HG03442 (cell line): ENCODE measurements at regions not wholly inside any gene's neighbourhood (a gene's known extent, or its start where the extent isn't known, plus 50 kb on each side); places are given as distances from the start of the nearest gene placed in this dataset.

Experiments used
- ATAC-seq: cut with Tn5 transposase; IDR thresholded peaks from one replicate; pipeline ENCODE4 v1.9.1; 2021; ENCODE audit warnings: mild to moderate bottlenecking, moderate library complexity; ENCODE audit not compliant: unreplicated experiment

GRCh38 chr12:78579846-78580245, 284.7 kb upstream of the SYT1 start:
- ATAC-seq, result no peak

- no peak for ATAC-seq
Observed at GRCh38 chr12:78580296-78580695, 284.3 kb upstream of the SYT1 start.

GRCh38 chr12:78584695-78585094, 279.9 kb upstream of the SYT1 start:
- ATAC-seq, result no peak

GRCh38 chr12:78585132-78585531, 279.4 kb upstream of the SYT1 start:
- no peak for ATAC-seq

GRCh38 chr12:78586790-78587189, 277.8 kb upstream of the SYT1 start:
- ATAC-seq, result no peak

GRCh38 chr12:78599366-78599765, 265.2 kb upstream of the SYT1 start:
- no peak for ATAC-seq

GRCh38 chr12:78600541-78600940, 264.0 kb upstream of the SYT1 start:
- ATAC-seq, result no peak

- ATAC-seq, result no peak
Observed at GRCh38 chr12:78611504-78611903, 253.1 kb upstream of the SYT1 start.

- ATAC-seq, result no peak
Observed at GRCh38 chr12:78612190-78612589, 252.4 kb upstream of the SYT1 start.

GRCh38 chr12:78617683-78618082, 246.9 kb upstream of the SYT1 start:
- ATAC-seq, result no peak

- ATAC-seq, result no peak
Observed at GRCh38 chr12:78622529-78623195, 241.9 kb upstream of the SYT1 start.

GRCh38 chr12:78628491-78629100, 236.0 kb upstream of the SYT1 start:
- ATAC-seq, result no peak

- no peak for ATAC-seq
Observed at GRCh38 chr12:78636231-78636855, 228.2 kb upstream of the SYT1 start.

GRCh38 chr12:78641837-78642423, 222.6 kb upstream of the SYT1 start:
- no peak for ATAC-seq

GRCh38 chr12:78645956-78646355, 218.6 kb upstream of the SYT1 start:
- ATAC-seq, result no peak

GRCh38 chr12:78651755-78652154, 212.8 kb upstream of the SYT1 start:
- ATAC-seq, result no peak

GRCh38 chr12:78666584-78666983, 198.0 kb upstream of the SYT1 start:
- ATAC-seq, result no peak

- ATAC-seq, result no peak
Observed at GRCh38 chr12:78671295-78671694, 193.3 kb upstream of the SYT1 start.

GRCh38 chr12:78672033-78672432, 192.5 kb upstream of the SYT1 start:
- no peak for ATAC-seq

GRCh38 chr12:78674311-78675090, 190.1 kb upstream of the SYT1 start:
- ATAC-seq, result no peak

GRCh38 chr12:78680596-78680995, 184.0 kb upstream of the SYT1 start:
- no peak for ATAC-seq
